ENCODE measurements at regions not wholly inside any gene's neighbourhood (a gene's known extent, or its start where the extent isn't known, plus 50 kb on each side); places are given as distances from the start of the nearest gene placed in this dataset.
"Not testable (repeated sequence)": the region's sequence is repeated elsewhere in the genome, so short reads cannot be mapped to it uniquely, and the experiment has no call there.

- no peak overlapping the region for H3K4me3 Mint-ChIP-seq
- H3K4me1 Mint-ChIP-seq (ENCODE audit: unreplicated experiment): no peaks in the 10 kb centered on the region
- no peaks in the 10 kb centered on the region for H3K36me3 Mint-ChIP-seq
- no peak for DNase-seq (ENCODE audit: extremely low spot score, unreplicated experiment)
- no peak overlapping the region for H3K27ac Mint-ChIP-seq
- H3K9me3 Mint-ChIP-seq: no peaks in the 10 kb centered on the region
- no peak for TF ChIP-seq CTCF (conservative IDR thresholded peaks at IDR 0.05)
- no peaks in the 10 kb centered on the region for H3K27me3 Mint-ChIP-seq
Observed at GRCh38 chr7:48832303-48832845, 92.0 kb upstream of the CDC14C start.

DNA sequence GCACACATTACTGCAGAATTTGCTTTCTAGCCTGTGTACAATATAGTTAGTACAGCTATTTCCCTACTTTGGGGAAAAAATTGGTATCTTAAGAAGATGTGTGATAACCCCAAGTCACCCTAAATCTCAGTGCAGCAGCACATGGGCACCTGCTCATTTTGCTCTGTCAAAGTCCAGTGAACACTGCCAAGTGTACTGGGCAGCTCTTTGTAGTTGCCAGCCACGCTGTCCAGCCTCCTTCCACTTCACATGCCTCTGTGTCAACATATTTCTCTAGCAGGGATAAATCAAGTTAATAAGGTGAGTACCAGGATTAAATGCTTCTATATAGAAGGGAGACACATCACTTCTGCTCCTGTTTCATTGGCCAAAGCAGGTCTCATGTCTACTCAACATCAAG, 87.1 kb upstream of the CDC14C start:
- no peak overlapping the region for H3K27ac Mint-ChIP-seq
- no peaks in the 10 kb centered on the region for H3K36me3 Mint-ChIP-seq
- TF ChIP-seq CTCF (conservative IDR thresholded peaks at IDR 0.05): no peak
- no peak for DNase-seq (ENCODE audit: extremely low spot score, unreplicated experiment)
- no peaks in the 10 kb centered on the region for H3K27me3 Mint-ChIP-seq
- no peaks in the 10 kb centered on the region for H3K4me1 Mint-ChIP-seq (ENCODE audit: unreplicated experiment)
- no peaks in the 10 kb centered on the region for H3K9me3 Mint-ChIP-seq
- H3K4me3 Mint-ChIP-seq: no peak overlapping the region

DNA sequence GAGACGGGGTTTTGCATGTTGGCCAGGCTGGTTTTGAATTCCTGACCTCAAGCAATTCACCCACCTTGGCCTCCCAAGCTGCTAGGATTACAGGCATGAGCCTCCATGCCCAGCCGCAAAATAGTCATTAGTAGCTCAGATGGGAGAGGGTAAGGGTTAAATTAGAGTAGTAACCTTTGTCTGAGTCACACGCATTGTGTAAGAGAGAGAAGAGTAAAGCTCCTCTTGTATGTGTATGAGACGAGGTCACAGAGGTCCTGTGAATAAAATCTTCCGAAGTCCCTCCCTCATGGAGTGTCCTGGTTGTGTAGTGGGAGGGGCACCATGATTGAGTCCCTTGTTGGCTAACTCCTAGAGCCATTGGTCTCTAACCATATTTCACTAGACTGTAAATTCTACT, 85.2 kb upstream of the CDC14C start:
- Mint-ChIP-seq H3K9me3 (no peaks in the 10 kb centered on the region), H3K36me3 (no peaks in the 10 kb centered on the region), H3K4me1 (ENCODE audit: unreplicated experiment) (no peaks in the 10 kb centered on the region), H3K27ac (no peak overlapping the region), H3K4me3 (no peak overlapping the region), H3K27me3 (no peaks in the 10 kb centered on the region)
- DNase-seq (ENCODE audit: extremely low spot score, unreplicated experiment): no peak
- no peak for TF ChIP-seq CTCF (conservative IDR thresholded peaks at IDR 0.05)

DNA sequence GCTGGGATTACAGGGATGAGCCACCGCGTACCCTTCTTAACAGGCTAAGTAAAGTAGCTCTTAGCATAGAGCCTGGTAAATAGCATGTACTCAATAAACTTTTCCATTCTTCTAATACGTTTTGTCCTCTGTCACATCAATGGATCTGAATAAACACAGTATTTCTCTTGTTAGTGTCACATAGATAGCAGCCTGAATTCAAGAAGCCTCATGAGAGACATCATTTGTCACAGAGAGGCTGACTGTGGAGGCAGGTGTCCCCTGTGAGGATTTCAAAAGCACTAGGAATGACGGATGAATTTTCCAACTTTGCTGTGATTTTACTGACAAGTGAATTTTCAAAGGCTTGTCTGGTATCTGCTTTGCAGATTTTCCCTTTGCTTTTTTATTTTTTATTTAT, 82.6 kb upstream of the CDC14C start:
- no peaks in the 10 kb centered on the region for H3K4me1 Mint-ChIP-seq (ENCODE audit: unreplicated experiment)
- no peak for TF ChIP-seq CTCF (conservative IDR thresholded peaks at IDR 0.05)
- H3K27me3 Mint-ChIP-seq: no peaks in the 10 kb centered on the region

GRCh38 chr7:48847917-48848316, 76.4 kb upstream of the CDC14C start:
- no peaks in the 10 kb centered on the region for H3K27me3 Mint-ChIP-seq
- no peak for DNase-seq (ENCODE audit: extremely low spot score, unreplicated experiment)
- no peak overlapping the region for H3K4me3 Mint-ChIP-seq
- no peaks in the 10 kb centered on the region for H3K9me3 Mint-ChIP-seq
- no peaks in the 10 kb centered on the region for H3K4me1 Mint-ChIP-seq (ENCODE audit: unreplicated experiment)
- no peak overlapping the region for H3K27ac Mint-ChIP-seq
- H3K36me3 Mint-ChIP-seq: no peaks in the 10 kb centered on the region
- no peak for TF ChIP-seq CTCF (conservative IDR thresholded peaks at IDR 0.05)

More for the DNA sequence above, 82.6 kb upstream of the CDC14C start:
- Mint-ChIP-seq H3K9me3 (no peaks in the 10 kb centered on the region), H3K27ac (no peak overlapping the region), H3K36me3 (no peaks in the 10 kb centered on the region), H3K4me3 (no peak overlapping the region)
- DNase-seq (ENCODE audit: extremely low spot score, unreplicated experiment): no peak

GRCh38 chr7:48860447-48860846, 63.9 kb upstream of the CDC14C start:
- H3K4me3 Mint-ChIP-seq; H3K9me3 Mint-ChIP-seq; H3K27ac Mint-ChIP-seq; H3K4me1 Mint-ChIP-seq (ENCODE audit: unreplicated experiment); H3K27me3 Mint-ChIP-seq; DNase-seq (ENCODE audit: extremely low spot score, unreplicated experiment); H3K36me3 Mint-ChIP-seq: not testable (repeated sequence)
